ENCODE measurements at regions not wholly inside any gene's neighbourhood (a gene's known extent, or its start where the extent isn't known, plus 50 kb on each side); places are given as distances from the start of the nearest gene placed in this dataset.

GRCh38 chr18:67290421-67290820, 226.1 kb downstream of the DSEL start:
- DNase-seq (ENCODE audit: low read depth): no peak

DNA sequence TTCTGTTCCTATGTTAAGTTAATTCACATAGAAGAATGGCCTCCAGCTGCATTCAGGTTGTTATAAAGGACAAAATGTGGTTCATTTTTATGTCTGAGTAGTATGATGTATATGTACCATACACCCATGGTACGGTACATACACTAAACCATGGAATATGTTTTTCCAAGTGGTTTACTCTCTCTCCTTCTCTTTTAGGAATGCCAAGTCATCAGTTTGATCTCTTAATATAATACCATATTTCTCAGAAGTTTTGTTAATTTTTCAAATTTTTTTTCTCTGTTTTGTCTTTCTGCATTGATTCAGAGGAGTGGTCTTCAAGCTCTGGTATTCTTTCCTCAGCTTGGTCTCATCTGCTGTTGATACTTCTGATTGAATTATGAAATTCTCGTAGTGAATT, 230.9 kb downstream of the DSEL start:
- no peak for DNase-seq (ENCODE audit: low read depth)

DNA sequence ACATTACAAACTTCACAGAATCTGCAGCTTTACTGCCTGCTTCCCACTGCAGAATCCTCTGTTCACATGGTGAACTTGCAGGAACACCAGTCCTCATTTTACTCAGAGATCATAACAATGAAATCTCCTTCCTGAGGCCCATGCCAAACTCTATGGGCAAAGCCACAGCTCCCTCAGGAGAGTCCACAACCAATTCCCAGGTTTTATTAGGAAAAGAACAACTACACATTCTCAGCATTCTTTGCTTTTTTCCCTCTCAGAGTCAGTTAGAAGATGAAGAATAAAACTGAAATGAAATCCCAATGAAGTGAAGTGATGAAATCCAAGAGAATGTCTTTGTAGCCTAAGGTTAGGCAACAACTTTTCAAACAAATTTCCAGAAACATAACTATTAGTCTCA, 233.7 kb downstream of the DSEL start:
- DNase-seq (ENCODE audit: low read depth): no peak

GRCh38 chr18:67281746-67282145, 234.8 kb downstream of the DSEL start:
- DNase-seq (ENCODE audit: low read depth): no peak

DNA sequence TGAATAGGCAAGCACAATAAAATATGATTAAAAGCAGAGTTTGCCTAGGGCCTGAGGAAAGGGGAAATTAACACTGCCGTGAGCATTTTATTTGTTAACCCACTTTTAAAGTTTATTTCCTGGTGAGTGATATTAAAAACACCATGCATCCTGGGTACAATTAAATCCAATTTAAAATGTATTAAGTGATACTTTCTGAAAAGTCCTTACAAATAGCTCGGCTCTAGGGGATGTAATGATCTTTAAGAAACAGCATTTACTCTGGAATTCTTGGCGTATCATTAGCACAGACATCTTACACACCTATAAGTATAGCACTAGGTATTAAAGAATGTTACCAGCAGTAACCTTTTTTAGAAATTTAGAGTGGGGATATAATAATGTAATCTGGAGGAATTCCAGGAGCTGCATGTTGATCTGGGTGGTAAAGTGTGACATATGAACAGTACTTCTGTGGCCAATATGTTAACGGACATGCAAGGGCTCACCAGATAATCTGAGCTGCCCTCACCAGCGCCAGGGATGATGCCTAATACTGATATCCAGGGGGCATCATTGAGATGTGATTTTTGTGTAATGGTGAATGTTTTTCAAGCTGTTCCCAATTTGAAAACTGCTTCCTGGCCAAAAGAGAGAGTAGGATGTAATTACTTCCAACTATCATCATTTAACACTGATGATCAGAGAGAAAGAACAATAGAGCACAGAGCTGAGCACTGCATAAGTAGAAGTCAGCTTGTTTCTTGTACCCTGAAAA, 235.9 kb downstream of the DSEL start:
- DNase-seq (ENCODE audit: low read depth): no peak

DNA sequence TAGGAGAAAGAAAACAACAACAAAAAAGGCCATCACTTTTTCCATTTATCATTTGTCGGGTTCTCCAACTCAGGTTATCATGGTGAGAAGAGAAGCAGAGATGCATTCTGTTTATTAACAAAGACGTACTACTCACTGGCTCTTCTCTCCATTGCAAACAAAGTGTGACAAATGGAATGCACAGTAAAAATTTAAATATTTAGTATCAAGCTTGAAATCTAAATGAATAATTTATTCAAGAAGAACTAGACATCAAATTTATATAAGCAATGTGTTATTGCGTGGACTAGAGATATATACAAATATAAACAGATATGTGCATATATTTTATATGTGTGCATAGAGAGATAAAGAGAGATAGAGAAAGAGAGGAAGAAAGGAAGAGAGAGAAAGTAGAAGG, 236.5 kb downstream of the DSEL start:
- no peak for DNase-seq (ENCODE audit: low read depth)

DNA sequence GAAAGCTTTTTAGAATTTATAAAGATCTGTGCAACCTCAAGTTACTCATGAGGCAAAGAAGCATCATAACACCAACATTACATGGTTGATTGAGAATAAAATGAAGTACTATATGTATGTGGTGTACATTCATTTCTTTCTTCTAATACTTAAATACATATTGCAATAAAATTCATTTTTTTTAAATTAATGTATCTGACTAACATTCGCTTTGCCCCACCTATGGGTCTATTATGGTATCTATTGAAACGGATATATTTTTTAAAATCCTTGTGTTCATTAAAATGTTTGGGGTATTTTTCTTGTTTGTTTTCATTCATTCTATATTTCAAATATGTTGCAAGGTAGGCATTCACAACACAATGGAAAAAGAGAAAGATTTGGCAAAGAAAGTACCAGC, 237.5 kb downstream of the DSEL start:
- DNase-seq (ENCODE audit: low read depth): no peak

DNA sequence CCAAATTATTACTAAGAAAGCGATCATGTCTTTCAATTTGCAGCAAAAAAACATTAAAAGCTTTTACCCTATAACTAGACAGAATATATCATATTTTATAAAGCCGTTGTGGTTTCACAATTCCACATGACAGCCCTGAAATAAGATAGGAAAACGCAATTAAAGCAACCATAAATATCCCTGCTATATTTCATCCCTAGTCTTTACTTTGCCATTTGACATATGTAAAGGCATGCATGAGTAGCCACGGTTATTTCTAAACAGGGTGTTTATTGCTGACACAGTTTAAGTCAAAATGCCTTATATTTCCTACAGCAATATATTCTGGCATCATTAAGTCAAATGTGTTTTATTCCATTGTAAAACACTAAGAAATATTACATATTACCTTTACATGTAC, 239.9 kb downstream of the DSEL start:
- no peak for DNase-seq (ENCODE audit: low read depth)

- no peak for DNase-seq (ENCODE audit: low read depth)
Observed at GRCh38 chr18:67273288-67273687, 243.2 kb downstream of the DSEL start.

- no peak for DNase-seq (ENCODE audit: low read depth)
Observed at GRCh38 chr18:67269206-67269605, 247.3 kb downstream of the DSEL start.

DNA sequence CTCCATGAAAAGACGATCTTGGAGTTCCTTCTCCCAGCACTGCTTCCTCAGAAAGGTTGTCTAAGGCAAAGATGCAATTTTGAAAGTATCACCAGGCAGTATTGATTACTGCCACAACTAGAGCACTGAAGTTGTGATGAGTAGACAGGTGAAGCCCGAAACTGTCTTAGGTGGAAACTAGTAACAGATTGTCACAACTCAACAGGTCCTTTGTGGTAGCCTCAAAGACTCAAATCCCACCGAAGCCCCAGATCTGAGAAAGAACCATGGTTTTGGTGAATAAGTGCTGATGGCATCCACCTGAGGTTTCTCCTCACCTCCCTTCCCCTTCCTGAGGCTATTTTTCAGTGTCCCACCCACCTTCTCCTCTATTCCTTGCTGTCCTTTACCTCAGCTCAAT, 248.0 kb downstream of the DSEL start:
- DNase-seq (ENCODE audit: low read depth): no peak

GRCh38 chr18:67266246-67267237, 250.0 kb downstream of the DSEL start:
- DNase-seq (ENCODE audit: low read depth): no peak

GRCh38 chr18:67265464-67266245, 250.9 kb downstream of the DSEL start:
- no peak for DNase-seq (ENCODE audit: low read depth)

DNA sequence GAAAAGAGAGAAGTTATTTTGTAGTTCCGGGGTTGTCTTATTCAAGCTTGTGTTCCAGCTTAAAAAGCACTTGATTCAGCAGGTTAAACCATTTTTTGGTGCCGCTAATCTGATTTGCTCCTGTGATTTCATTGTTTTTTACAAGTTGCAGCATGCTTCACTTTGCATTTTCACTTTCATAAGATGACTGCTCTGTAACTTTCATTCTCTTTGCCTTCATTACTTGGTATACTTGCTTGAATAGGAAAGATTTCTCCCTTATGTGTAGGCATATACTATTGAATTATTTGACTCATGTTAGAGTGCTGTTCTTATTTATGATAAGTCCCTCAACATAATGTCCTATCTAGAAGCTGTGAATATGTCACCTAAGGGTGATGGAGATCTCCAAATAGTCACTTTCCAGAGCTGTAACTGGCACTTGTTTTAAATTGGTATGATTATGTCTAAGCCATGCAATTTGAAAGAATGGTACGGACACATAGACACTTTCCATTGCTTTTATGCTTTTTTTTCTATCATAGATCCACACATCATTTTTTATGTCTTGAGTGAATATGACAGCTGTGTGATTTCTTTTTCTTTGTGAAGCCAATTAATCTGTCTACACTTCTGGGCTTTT, 254.5 kb downstream of the DSEL start:
- no peak for DNase-seq (ENCODE audit: low read depth)

DNA sequence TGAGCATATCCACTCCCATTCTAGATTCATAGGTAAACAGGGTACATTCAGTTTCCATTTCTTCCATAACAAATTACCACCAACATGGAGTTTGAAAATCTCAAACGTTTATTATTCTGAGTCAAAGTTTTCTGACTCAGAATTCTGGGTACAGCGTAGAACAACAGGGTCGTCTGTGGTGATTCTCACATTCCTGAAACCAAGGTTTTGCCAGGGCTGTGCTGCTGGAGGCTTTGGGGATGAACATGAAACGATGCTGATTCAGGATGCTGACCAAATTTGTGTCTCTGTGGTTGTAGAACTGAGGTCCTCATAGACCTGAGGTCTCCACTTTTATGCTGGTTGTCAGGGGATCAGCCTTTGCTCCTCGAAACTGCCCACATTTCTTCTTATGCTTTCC, 255.7 kb downstream of the DSEL start:
- DNase-seq (ENCODE audit: low read depth): no peak

DNA sequence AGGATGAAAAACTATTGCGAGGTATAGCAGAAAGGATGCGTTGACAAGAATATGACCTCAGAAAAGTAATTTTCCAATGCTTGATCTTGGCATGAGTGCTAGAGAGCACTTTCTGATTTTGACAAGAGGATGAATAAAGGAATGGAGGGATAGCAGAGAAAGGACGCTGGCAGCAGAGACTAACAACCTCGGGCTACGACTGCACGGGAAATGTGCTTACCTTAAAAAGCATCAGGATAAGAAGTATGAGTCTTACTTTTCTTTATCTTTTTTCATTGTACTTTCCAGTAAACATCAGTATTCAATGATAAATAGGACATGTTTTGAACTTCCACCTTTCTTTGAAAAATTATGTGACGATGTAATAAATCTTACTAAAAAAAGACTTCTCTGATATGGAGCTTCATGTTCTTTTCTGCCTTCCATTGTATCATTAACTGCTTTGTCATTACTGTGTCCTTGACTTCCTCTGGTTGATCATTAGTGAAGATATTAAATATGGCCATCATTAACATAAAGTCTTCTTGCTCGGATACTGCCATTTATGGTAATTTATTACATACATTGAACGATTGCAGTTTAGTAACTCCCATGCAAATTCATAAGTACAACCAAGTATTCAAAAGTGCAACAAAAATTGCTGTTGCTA, 265.6 kb downstream of the DSEL start:
- no peak for DNase-seq (ENCODE audit: low read depth)

GRCh38 chr18:67243799-67244587, 272.5 kb downstream of the DSEL start:
- DNase-seq (ENCODE audit: low read depth): no peak

DNA sequence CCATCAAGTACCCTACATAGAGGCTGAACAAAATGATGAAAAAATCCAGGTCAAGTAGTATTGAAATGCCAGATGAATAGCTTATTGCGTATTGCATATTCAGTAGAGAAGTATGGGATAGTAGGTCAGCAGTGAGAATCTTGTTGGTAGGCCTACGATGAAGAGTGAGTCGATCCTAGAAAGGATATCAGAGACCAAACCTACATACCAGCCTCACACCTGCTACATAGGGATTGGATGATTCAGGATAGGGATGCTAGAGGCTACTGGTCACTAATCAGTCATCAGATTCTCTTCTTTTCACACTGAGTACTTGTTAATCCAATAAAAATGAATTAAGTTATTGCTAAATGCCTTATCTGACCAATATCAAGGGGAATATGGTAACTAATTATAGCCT, 274.5 kb downstream of the DSEL start:
- no peak for DNase-seq (ENCODE audit: low read depth)

GRCh38 chr18:67241299-67241698, 275.2 kb downstream of the DSEL start:
- DNase-seq (ENCODE audit: low read depth): no peak

- DNase-seq (ENCODE audit: low read depth): no peak
Observed at GRCh38 chr18:67239826-67240225, 276.7 kb downstream of the DSEL start.

- no peak for DNase-seq (ENCODE audit: low read depth)
Observed at GRCh38 chr18:67232991-67233390, 283.5 kb downstream of the DSEL start.

Data from stimulated activated CD8-positive, alpha-beta memory T cell treated with anti-CD3 and anti-CD28 coated beads, Interleukin-7, amount 100 ng/mL, for 24 hours (primary cell).